Activated T-cell treated with anti-CD3 and anti-CD28 coated beads, Interleukin-2, amount 50 U/mL, for 72 hours (primary cell): ENCODE measurements at regions not wholly inside any gene's neighbourhood (a gene's known extent, or its start where the extent isn't known, plus 50 kb on each side); places are given as distances from the start of the nearest gene placed in this dataset.

Source experiments
- ATAC-seq, 2 donors: fragments of 150-1000 bp; cut with Tn5 transposase; replicated peaks in 1 of 2; 2 replicates each; pipeline ENCODE4 v1.10.0; 2021; ENCODE audit warnings: moderate library complexity in 2 of 2, mild to moderate bottlenecking in 1 of 2
- DNase-seq, 2 donors: peaks; one replicate each; pipeline ENCODE4 v3.0.0; 2021 to 2022; ENCODE audit warnings: mixed read lengths in 1 of 2
- H3K27ac Mint-ChIP-seq: one replicate; pipeline ENCODE4 v1.8.0; 2022; ENCODE audit warnings: mild to moderate bottlenecking, moderate library complexity, mixed read lengths
- H3K27me3 Mint-ChIP-seq: one replicate; pipeline ENCODE4 v1.8.0; 2022; ENCODE audit warnings: low read depth, mixed read lengths
- H3K36me3 Mint-ChIP-seq, 2 donors: one replicate each; pipeline ENCODE4 v1.8.0; 2022; ENCODE audit warnings: mixed read lengths in 2 of 2, mild to moderate bottlenecking in 1 of 2; ENCODE audit not compliant: insufficient read depth in 2 of 2
- H3K4me1 Mint-ChIP-seq: one replicate; pipeline ENCODE4 v1.8.0; 2022; ENCODE audit warnings: low read depth, mixed read lengths
- H3K4me3 Mint-ChIP-seq, 2 donors: one replicate each; pipeline ENCODE4 v1.8.0; 2022; ENCODE audit warnings: mild to moderate bottlenecking in 2 of 2, mixed read lengths in 2 of 2, moderate library complexity in 2 of 2
- H3K9me3 Mint-ChIP-seq, 2 donors: one replicate each; pipeline ENCODE4 v1.8.0; 2022; ENCODE audit warnings: mixed read lengths in 2 of 2

DNA sequence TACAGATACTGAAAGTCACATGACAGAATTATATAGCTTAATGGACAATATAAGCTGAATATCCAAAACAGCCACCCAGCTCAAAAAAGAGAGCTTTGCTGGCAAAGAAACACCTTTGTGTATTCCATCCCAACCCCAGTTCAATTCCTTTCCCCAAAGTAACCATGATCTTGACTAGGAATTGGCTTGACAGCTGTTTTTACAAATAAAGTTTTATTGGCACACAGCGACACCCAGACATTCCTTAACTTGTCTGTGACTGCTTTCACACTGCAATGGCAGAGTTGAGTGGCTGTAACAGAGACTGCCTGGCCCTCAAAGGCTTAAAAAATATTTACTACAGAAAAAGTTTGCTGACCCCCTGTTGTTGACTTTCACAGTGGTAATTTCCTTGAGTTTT, 264.0 kb upstream of the TSHZ2 start:
- Mint-ChIP-seq H3K4me3 (no peak overlapping the region), H3K36me3 (no peaks in the 10 kb centered on the region), H3K9me3 (peaks cover 0 to 3% of the 10 kb centered on the region in 2 donors), H3K27me3 (no peaks in the 10 kb centered on the region), H3K4me1 (no peaks in the 10 kb centered on the region), H3K27ac (no peak overlapping the region)
- ATAC-seq = no peak
- DNase-seq = no peak

DNA sequence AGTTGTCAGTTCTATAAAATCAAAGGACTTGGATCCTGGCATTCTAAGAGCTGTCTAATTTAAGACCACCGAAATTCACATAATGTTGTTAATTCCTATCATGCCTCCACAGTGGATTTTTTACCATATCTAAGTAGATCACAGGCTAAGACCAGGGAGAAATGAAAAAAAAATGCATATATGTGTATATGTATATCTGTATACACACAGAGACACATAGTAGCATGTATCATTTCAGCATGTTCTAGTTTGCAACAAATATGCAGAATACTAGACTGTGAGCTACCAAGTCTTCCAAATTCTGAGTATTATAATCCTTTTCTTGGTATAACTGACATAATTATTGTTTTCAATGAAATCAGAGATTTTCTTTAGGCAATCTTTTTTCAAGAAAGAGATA, 267.6 kb upstream of the TSHZ2 start:
- Mint-ChIP-seq H3K27ac (no peak overlapping the region), H3K9me3 (peaks cover 0 to 3% of the 10 kb centered on the region in 2 donors), H3K4me1 (no peaks in the 10 kb centered on the region), H3K27me3 (no peaks in the 10 kb centered on the region), H3K36me3 (no peaks in the 10 kb centered on the region), H3K4me3 (no peak overlapping the region)
- ATAC-seq = no peak
- no peak for DNase-seq

DNA sequence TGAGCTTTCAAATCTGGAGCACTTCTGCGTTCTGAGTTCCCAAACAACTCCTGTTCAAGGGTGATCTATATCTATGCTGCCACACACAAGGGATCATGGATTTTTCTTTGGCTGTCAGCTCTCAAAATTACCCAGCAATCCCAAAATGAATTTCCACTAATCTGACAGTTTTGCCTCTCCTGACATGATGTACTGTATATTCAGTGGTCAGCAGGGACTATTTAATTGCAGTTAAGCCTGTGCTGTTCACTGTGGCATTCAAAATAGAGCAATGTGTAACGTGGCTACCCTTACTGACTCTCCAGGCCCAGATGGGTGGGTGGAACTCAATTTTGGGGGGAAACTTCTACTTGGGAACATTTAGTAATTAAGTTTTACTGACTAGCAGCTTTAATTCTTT, 283.8 kb upstream of the TSHZ2 start:
- H3K27ac Mint-ChIP-seq = no peak overlapping the region

DNA sequence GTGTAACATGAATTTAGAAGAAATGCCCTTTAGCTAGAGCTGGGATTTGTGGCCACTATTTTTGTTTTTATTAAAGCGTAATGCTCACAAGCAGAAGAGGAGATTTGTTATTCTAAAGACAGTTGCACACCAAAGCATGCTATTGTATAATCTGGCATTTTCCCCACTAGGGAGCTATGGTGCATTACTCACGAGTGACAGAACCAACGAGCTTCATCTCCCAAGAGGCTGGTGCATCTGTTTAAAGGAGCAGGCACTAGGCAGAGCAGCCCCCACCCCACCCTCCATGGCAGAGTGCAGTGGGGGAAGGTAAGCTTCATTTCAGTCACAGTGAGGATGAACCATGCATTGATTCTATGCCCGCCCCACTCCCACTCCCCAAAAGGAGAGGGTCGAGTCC, 287.3 kb upstream of the TSHZ2 start:
- no peak for DNase-seq
- Mint-ChIP-seq H3K27me3 (peaks cover 9% of the 10 kb centered on the region), H3K9me3 (peaks cover 0 to 2% of the 10 kb centered on the region in 2 donors), H3K4me3 (no peak overlapping the region), H3K36me3 (no peaks in the 10 kb centered on the region), H3K4me1 (no peaks in the 10 kb centered on the region), H3K27ac (no peak overlapping the region)
- ATAC-seq = no peak

More for the DNA sequence above, 283.8 kb upstream of the TSHZ2 start:
- Mint-ChIP-seq H3K4me1 (no peaks in the 10 kb centered on the region), H3K9me3 (peaks cover 0 to 2% of the 10 kb centered on the region in 2 donors), H3K36me3 (no peaks in the 10 kb centered on the region), H3K4me3 (no peak overlapping the region), H3K27me3 (peaks cover 6% of the 10 kb centered on the region)
- DNase-seq = no peak
- ATAC-seq = no peak

DNA sequence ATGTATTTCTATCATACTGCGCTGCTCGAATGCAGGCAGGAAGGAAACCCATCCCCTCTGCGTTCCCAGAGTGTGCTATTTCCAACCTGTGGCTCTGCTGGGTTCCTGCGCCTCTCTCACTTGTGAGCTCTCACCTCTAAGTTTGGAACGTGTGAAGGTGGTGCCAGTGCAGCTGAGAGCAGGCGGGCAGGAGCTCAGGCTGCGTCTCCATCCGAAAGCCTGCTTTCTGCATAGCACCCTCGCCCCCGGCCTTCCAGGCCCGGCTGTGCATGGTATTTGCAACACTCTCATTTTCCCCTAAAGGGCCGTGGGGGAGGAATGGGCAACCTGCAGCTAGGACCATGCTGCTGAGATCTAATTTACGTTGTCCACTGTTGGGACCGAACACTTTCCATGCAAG, 288.0 kb upstream of the TSHZ2 start:
- H3K27ac Mint-ChIP-seq = no peak overlapping the region

DNA sequence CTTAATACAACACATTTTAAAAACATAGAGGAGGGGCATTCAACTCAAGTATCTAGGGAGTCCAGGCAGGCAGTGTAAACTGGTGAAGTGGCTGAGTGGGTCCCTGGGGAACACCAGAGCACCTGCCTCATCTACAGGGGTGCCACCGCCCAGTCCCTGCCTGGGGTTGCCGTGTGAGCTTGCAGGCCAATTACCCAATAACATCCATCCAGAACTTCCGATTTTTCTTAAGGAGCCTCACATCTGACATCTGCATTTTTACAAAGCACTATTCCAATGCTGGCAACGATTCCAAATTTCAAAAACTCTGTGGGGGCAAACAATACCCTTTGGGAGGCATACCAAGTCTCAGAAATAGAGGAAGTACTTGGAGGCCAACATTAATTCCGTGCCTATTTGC, 288.4 kb upstream of the TSHZ2 start:
- no peaks in the 10 kb centered on the region for H3K36me3 Mint-ChIP-seq
- DNase-seq = no peak
- peaks cover 0 to 2% of the 10 kb centered on the region in 2 donors for H3K9me3 Mint-ChIP-seq
- no peak for ATAC-seq
- H3K27me3 Mint-ChIP-seq = peaks cover 9% of the 10 kb centered on the region
- H3K27ac Mint-ChIP-seq = no peak overlapping the region
- H3K4me3 Mint-ChIP-seq = no peak overlapping the region
- no peaks in the 10 kb centered on the region for H3K4me1 Mint-ChIP-seq

More for the DNA sequence above, 288.0 kb upstream of the TSHZ2 start:
- Mint-ChIP-seq H3K36me3 (no peaks in the 10 kb centered on the region), H3K4me1 (no peaks in the 10 kb centered on the region), H3K9me3 (peaks cover 0 to 2% of the 10 kb centered on the region in 2 donors), H3K4me3 (no peak overlapping the region), H3K27me3 (peaks cover 9% of the 10 kb centered on the region)
- DNase-seq = no peak
- no peak for ATAC-seq

DNA sequence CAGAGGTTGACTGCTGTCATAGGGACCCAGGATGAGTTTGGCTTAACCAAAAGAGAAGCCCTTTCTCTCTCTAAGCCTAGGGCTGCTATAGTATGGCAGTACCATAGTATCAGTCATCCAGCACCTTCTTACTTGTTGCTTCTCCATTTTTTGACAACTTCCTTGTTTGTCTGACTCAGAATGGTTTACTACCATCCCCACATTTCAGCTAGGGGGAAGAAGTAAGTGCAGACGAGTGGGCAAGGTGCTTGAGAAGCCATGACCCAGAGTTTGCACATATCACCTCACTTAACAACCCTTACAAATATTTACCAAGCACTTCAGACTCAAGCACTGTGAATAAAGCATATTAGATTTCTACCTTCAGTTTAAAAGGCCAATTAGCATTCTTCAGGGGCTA, 289.9 kb upstream of the TSHZ2 start:
- Mint-ChIP-seq H3K27me3 (peaks cover 9% of the 10 kb centered on the region), H3K36me3 (no peaks in the 10 kb centered on the region), H3K27ac (no peak overlapping the region), H3K4me1 (no peaks in the 10 kb centered on the region), H3K9me3 (peaks cover 0 to 2% of the 10 kb centered on the region in 2 donors), H3K4me3 (no peak overlapping the region)
- no peak for DNase-seq
- ATAC-seq = no peak

DNA sequence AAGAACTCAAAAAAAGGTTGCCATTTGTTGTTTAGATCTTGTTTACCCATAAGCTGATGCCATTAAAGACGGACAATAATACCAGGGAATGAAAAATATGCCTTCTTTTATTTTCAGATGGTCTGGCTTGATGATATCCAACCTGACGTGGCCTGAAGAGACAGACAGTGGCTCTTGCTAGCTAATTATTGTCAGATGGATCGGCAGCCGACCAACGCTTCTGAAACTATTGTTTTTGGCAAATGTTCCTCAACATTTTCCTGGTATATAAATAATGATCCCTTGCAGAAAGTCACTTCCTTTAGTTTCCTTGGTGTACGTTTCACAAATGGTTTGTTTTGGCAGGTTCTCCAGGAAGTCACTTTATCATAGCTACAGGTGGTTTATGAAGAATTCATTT, 290.9 kb upstream of the TSHZ2 start:
- no peak for ATAC-seq
- Mint-ChIP-seq H3K27ac (no peak overlapping the region), H3K4me3 (no peak overlapping the region), H3K27me3 (peaks cover 9% of the 10 kb centered on the region), H3K9me3 (peaks cover 0 to 2% of the 10 kb centered on the region in 2 donors), H3K36me3 (no peaks in the 10 kb centered on the region), H3K4me1 (peaks cover 4% of the 10 kb centered on the region)
- no peak for DNase-seq

DNA sequence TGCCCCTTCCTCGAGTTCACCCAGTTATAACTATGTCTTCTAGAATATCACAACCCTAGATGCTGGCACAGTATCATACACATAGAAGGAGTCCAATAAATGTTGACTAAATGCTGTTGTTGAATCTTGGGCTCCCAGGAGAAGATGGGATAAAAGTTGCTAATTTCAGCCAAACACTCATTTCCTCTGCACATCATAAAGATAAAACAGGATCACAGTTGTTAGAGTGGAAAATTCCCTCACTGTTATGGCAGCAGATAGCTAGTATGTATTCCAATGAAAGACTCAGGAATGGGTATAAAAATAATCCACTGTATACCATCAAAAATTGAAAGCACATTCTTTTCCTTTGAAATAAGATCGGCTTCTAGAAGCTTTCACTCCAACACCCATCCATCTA, 294.9 kb upstream of the TSHZ2 start:
- Mint-ChIP-seq H3K27ac (no peak overlapping the region), H3K4me3 (no peak overlapping the region), H3K4me1 (peaks cover 9% of the 10 kb centered on the region), H3K9me3 (no peaks in the 10 kb centered on the region), H3K27me3 (no peaks in the 10 kb centered on the region), H3K36me3 (no peaks in the 10 kb centered on the region)
- ATAC-seq (no peak), DNase-seq (no peak)

DNA sequence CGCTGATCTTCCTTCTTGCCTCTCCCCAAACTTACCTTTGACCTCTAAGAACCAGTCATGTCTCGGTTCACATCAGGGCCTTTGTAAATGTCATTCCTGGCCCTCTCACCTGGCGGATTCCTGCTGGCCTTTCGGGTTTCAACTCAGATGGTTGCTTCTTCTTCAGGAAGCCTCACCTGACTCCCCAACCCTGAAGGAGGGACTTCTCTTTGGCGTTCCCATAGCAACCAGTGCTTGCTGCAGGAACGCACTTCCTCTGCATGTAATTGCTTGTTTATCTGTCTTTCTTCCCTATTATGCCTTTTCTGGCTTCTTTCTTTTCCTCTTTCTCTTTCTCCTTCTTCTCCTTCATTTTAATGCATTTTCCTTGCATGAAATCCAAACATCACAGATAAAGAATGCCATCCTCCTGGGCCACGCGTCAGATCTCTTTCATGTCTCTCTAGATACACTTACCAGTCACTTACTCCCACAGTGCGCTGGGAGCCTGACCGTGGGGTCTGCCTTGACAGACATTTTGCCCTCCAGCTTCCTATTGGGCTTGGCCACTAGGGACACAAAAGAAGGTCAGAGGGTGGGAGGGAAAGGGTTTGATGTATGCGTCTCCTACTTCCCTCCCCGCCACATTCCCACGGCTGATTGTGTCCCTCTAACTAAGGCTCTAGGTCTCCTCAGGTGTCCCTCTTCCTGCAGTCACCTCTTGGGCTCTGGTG, 295.7 kb upstream of the TSHZ2 start:
- H3K36me3 Mint-ChIP-seq = no peaks in the 10 kb centered on the region
- H3K4me3 Mint-ChIP-seq = no peak overlapping the region
- H3K27me3 Mint-ChIP-seq = no peaks in the 10 kb centered on the region
- H3K4me1 Mint-ChIP-seq = peaks cover 9% of the 10 kb centered on the region
- H3K9me3 Mint-ChIP-seq = no peaks in the 10 kb centered on the region
- no peak overlapping the region for H3K27ac Mint-ChIP-seq
- ATAC-seq = no peak
- no peak for DNase-seq

DNA sequence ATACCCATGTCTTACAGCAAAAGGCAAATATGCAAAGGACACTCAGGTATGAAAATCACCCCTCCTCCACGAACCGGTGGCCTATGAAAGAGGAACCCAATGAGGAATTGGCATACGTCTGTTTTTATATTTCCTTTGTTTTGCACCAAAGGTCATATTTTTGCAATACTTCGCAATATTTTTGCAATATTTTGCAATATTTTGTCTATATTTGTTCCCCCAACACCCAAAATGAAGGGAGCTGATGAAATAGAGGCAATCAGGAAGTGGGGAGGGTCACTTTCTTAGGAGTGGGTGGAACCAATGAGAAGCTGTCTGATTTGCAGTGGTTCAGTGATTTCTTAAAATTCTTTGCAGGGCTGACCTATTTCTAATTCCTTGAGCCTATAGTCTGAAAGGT, 296.8 kb upstream of the TSHZ2 start:
- no peak overlapping the region for H3K27ac Mint-ChIP-seq
- H3K4me3 Mint-ChIP-seq = no peak overlapping the region
- peaks cover 9% of the 10 kb centered on the region for H3K4me1 Mint-ChIP-seq
- DNase-seq = no peak
- no peak for ATAC-seq
- no peaks in the 10 kb centered on the region for H3K36me3 Mint-ChIP-seq
- no peaks in the 10 kb centered on the region for H3K9me3 Mint-ChIP-seq
- no peaks in the 10 kb centered on the region for H3K27me3 Mint-ChIP-seq

DNA sequence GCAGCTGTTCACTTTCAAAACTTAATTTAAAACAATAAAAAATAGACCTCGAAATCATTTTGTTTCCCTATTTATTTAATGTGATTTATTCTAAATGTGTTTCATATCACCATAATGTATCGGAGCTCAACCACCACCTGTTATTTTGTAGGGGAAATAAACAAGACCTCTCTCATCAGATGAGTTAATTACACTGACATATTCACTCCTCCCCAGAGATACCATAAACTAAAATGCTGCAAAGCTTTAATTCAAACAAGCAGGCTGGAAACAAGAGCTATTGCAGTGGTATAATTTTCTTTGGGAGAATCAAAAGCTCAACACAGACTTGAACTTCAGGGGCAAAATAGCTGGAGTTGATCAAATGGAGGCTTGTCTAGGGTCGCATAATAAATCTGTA, 303.5 kb upstream of the TSHZ2 start:
- no peak for ATAC-seq
- H3K27me3 Mint-ChIP-seq = peaks cover 6% of the 10 kb centered on the region
- H3K36me3 Mint-ChIP-seq = no peaks in the 10 kb centered on the region
- no peaks in the 10 kb centered on the region for H3K4me1 Mint-ChIP-seq
- no peak overlapping the region for H3K4me3 Mint-ChIP-seq
- H3K27ac Mint-ChIP-seq = no peak overlapping the region
- no peaks in the 10 kb centered on the region for H3K9me3 Mint-ChIP-seq
- no peak for DNase-seq

DNA sequence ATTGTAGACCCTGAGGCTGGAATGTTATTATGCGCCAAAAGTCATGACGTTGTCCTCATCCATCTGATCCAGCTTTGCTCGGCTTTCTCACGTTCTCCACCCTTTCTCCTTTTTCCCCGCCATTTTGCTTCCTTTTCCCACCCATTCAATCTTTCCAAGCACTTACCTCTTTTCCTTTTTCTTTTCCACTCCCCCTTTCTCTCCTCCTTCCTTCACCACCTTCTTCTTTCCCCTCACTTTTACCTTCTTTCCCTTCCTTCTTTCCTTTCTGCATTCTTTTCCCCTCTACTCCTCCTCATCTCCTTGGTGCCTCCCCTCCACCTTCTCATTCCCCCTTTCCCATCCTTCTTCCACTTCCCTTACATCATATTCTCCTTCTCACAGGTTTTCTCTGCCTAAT, 304.8 kb upstream of the TSHZ2 start:
- no peak overlapping the region for H3K27ac Mint-ChIP-seq
- H3K36me3 Mint-ChIP-seq = no peaks in the 10 kb centered on the region
- no peak for ATAC-seq
- H3K4me3 Mint-ChIP-seq = no peak overlapping the region
- DNase-seq = no peak
- H3K4me1 Mint-ChIP-seq = no peaks in the 10 kb centered on the region
- peaks cover 0 to 1% of the 10 kb centered on the region in 2 donors for H3K9me3 Mint-ChIP-seq
- peaks cover 6% of the 10 kb centered on the region for H3K27me3 Mint-ChIP-seq

DNA sequence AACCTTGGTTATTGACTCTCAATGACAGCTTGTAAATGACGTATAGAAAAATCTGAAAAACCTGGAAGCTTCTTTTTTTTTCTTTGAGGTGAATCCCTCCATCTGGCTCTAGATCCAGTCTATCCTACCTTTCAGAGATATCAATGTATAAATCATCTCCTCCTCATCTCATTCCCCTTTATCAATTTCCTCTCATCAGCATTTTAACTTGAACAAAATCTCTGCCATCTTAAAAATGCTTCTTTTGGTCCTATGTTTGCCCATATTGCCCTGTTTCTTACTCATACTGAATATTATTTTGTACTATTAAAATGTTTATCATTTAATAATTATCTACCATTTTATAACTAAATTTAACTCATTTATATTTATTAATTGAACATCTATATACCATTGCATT, 306.7 kb upstream of the TSHZ2 start:
- peaks cover 6% of the 10 kb centered on the region for H3K27me3 Mint-ChIP-seq
- H3K4me1 Mint-ChIP-seq = no peaks in the 10 kb centered on the region
- H3K4me3 Mint-ChIP-seq = no peak overlapping the region
- no peak for DNase-seq
- ATAC-seq = no peak
- H3K27ac Mint-ChIP-seq = no peak overlapping the region
- H3K36me3 Mint-ChIP-seq = no peaks in the 10 kb centered on the region
- H3K9me3 Mint-ChIP-seq = peaks cover 0 to 1% of the 10 kb centered on the region in 2 donors
